GM21381 (cell line): ENCODE measurements at regions not wholly inside any gene's neighbourhood (a gene's known extent, or its start where the extent isn't known, plus 50 kb on each side); places are given as distances from the start of the nearest gene placed in this dataset.

ENCODE experiments used
- ATAC-seq: cut with Tn5 transposase; IDR thresholded peaks from one replicate; pipeline ENCODE4 v1.9.1; 2021; ENCODE audit warnings: mild to moderate bottlenecking, moderate library complexity; ENCODE audit not compliant: unreplicated experiment

DNA sequence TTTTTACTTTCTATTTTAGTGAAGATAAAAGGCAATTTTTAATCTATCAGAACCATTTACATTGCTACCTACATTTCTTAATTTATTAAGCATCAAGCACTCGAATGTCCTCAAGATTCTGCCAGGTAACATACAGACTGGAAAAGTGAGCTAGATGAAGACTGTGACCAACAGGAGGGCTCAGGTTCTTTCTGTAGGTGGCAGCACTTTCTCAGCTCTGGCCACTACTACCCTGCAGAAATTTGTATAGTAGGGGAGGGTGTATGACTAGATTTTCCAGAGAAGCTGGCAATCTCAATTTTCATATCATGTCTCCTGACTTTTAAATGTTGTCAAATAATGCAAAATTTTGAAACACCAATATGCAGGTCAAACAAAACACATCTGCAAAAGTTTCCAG, 165.0 kb upstream of the SUCLG2 start:
- no peak for ATAC-seq

DNA sequence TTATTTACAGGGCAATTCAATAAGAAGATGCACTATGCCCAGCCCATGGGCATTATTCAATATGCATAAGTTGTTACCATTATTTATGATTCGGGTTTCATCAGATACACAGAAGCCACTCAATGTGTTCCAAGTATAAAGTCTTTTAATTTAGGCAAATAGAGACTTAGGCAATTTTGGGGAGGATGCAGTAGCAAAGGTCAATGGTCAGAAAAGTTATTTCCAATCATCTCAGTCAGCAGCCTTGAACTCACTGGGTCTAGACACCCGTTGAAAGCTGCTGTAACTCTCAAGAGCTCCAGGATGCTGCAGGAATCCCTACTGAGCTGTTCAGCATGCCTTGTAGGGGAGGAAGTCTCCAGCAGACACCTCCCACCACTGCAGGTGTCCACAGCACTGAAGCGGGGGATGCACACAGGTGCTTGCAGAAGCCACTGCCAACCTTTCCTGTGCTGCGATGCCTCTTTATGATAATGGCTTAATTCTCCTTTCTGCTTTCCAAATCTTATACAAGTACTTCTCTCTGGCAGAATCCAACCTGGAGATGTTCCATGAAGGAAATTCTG, 155.0 kb upstream of the SUCLG2 start:
- ATAC-seq: no peak

DNA sequence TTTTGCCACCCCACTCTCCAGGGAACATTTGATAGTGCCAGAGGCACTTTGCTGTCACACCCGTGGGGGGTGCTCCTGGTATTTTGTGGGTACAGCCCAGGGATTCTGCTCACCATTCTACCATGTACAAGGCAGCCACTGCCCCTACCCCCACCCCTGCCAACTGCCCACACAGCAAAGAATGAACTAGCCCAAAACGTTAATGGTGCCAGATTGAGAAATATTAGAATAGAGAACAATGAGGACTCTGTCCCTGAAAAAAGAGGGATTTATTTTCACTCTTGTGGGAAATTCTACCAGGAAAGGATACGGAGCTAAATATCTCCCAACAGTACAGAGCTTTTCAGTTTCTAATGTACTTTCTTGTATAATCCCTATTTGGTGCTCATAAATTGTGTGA, 154.5 kb upstream of the SUCLG2 start:
- no peak for ATAC-seq

- ATAC-seq: no peak
These were observed 150.2 kb upstream of the SUCLG2 start for GRCh38 chr3:67804578-67804977.

DNA sequence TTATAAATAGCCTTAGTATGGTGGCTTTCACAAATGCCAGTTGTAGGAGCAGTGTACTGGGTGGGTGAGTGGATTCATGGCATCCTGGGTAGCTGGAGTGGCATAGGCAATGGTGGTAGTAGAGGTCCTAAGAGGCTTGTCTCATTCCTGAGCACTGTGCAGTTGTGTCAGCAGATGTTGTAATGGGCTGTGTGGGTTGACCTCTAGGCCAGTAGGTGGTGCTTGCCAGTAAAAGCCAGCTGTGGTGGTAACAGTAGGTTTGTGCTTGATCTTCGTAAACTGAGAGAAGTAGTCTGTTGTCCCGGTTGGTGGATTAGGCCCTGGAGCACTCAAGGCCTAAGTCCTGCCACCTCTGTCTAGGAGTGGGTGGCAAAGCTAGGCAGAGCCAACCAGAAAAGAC, 149.7 kb upstream of the SUCLG2 start:
- ATAC-seq: no peak

GRCh38 chr3:67798412-67798811, 144.0 kb upstream of the SUCLG2 start:
- no peak for ATAC-seq

GRCh38 chr3:67791620-67792019, 137.2 kb upstream of the SUCLG2 start:
- no peak for ATAC-seq

- ATAC-seq: peak; percentile 88
These were observed 135.6 kb upstream of the SUCLG2 start for GRCh38 chr3:67790043-67790442.

DNA sequence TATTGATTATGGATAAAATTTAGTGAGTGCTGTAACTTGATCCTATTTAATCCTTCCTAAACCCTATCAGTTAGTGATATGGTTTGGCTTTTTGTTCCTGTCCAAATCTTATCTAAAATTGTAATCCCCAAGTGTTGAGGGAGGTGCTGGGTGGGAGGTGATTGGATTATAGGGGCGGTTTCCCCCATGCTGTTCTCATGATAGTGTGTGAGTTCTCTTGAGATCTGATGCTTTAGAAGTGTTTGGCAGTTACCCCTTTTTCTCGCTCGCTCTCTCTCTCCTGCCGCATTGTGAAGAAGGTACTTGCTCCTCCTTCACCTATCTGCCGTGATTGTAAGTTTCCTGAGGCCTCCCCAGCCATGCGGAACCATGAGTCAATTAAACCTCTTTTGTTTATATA, 134.0 kb upstream of the SUCLG2 start:
- no peak for ATAC-seq

DNA sequence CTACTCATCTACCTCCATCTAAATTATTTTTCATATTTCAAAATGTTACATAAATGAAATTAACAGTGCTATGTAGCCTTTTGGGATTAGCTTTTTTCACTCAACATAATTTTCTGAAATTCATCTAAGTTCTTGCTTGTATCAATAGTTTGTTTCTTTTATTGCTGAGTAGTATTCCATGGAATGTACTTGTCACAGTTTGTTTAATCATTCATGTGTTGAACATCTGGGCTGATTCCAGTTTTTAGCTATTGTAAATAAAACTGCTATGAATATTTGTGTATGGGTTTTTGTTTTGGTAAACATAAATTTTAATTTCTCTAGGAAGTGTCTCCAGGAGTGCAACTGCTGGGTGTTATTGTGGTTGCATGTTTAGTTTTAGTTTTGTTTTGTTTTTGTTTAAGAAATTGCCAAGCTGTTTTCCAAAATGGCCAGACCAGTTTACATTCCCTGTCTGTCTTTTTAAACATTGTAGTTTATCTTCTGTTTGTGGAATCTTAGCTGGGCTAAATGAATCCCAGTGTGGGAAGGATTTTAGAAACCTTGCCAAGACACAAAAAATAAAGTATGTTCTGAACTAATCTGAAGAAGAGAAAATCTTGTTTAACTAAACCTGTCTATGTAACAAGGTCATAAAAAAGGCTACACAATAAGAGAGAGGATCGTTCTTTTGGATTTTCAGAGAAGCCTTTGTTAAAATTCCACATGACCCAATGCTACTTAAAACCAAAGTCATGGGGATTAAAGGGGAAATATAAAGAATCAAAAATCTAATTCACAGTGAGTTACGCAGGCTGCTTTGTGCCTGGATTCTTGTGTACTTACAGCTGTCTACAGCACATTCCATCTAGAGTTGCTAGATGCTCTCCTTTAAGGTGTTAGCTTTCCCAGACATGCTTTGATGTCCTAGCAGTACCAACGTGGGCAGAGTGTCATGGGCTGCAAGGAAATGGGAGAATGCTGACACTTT, 129.2 kb upstream of the SUCLG2 start:
- ATAC-seq: no peak

DNA sequence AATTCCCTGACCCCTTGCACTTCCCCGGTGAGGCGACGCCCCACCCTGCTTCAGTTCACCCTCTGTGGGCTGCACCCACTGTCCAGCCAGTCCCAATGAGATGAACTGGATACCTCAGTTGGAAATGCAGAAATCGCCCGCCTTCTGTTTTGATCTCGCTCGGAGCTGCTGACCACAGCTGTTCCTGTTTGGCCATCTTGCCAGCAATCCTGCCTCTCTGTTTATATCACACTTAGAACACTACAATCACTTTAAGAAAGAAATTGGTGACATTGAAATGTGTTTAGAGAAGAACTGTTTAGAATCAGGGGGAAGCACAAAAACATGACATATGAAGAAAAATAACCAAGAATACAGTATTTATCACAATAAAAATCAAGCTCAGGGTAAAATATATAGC, 127.5 kb upstream of the SUCLG2 start:
- ATAC-seq: no peak

GRCh38 chr3:67781218-67781617, 126.8 kb upstream of the SUCLG2 start:
- ATAC-seq: no peak

GRCh38 chr3:67774676-67775075, 120.3 kb upstream of the SUCLG2 start:
- ATAC-seq: no peak

- no peak for ATAC-seq
These were observed 111.2 kb upstream of the SUCLG2 start for GRCh38 chr3:67765575-67765974.

DNA sequence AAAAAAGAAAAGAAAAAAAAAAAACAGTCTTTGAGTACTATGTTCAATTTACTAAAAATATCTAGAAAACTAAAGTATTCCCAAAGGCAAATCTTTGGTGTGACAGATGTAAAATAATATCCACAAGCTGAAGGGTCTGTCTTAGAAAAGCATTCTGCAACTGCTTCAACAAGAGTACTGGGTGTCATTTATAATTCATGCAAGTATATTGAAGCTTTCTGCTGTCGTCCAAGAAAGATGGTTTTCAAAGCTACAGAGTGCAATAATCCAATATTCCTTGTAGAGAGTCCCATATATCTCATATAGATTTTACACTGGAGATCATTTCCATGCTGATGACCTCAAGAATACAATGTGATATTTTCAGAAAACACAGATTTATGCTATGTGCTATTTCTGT, 90.9 kb upstream of the SUCLG2 start:
- no peak for ATAC-seq

DNA sequence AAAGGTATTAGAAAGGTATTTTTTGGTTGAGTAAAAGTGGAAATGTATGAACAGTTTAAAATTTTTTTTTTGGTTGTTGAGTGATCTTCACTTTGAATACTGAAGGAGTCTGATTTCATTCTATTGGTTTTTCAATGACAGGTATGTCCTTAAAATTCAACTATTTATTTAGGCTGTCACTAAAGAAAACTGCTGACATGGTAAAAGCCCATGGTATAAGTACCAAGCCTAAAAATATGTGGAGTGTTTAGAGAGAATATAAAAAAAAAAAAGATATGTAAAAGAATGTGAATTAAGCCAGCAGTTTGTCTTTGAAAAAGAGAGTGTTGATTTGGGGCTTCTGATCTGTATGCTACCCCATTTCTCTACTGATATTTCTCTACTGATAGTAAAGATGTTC, 90.3 kb upstream of the SUCLG2 start:
- ATAC-seq: no peak

- no peak for ATAC-seq
These were observed 85.4 kb upstream of the SUCLG2 start for GRCh38 chr3:67739851-67740250.

- no peak for ATAC-seq
These were observed 83.8 kb upstream of the SUCLG2 start for GRCh38 chr3:67737906-67738865.

- no peak for ATAC-seq
These were observed 82.7 kb upstream of the SUCLG2 start for GRCh38 chr3:67737140-67737539.

- no peak for ATAC-seq
These were observed 79.0 kb upstream of the SUCLG2 start for GRCh38 chr3:67733269-67733950.

GRCh38 chr3:67724434-67724833, 70.0 kb upstream of the SUCLG2 start:
- no peak for ATAC-seq
